IMR-90 (cell line): ENCODE measurements at regions not wholly inside any gene's neighbourhood (a gene's known extent, or its start where the extent isn't known, plus 50 kb on each side); places are given as distances from the start of the nearest gene placed in this dataset.

Source experiments
- ATAC-seq: fragments of 200-7000 bp; cut with Tn5 transposase; 2 replicates; pipeline ENCODE4 v1.9.1; 2020; ENCODE audit warnings: low read depth, mild to moderate bottlenecking, moderate library complexity
- BruUV-seq: library from RNA; stranded (reverse); fragments of 400-500 nt; replicated peaks from 2 replicates; lab custom pipeline; 2021; lab: Mats Ljungman, UMichigan
- CTCF ChIA-PET: fragments of 300-600 bp; formaldehyde crosslinking; extraction: SDS; loops from one replicate; lab custom pipeline; 2021; ENCODE audit warnings: antibody characterized with exemption; lab: Yijun Ruan, JAX
- POLR2A ChIA-PET: fragments of 300-600 bp; sonication (Branson Sonifier 250); formaldehyde crosslinking; loops from one replicate; lab custom pipeline; 2022; ENCODE audit warnings: antibody characterized with exemption; ENCODE audit not compliant: unreplicated experiment; lab: Charles Lee
- DNase-seq: peaks from one replicate; pipeline ENCODE4 v3.0.0; 2013
- H2AFZ ChIP-seq: replicated peaks from 2 replicates; pipeline ENCODE3; 2013; ENCODE audit warnings: low read length, mild to moderate bottlenecking; ENCODE audit not compliant: poor library complexity
- H2AK5ac ChIP-seq: 2 replicates; pipeline ENCODE4 v1.6.1; 2013; ENCODE audit warnings: low read depth, low read length, inconsistent platforms
- H2AK9ac ChIP-seq: replicated peaks from 2 replicates; pipeline ENCODE3; 2013; ENCODE audit warnings: mild to moderate bottlenecking, low read depth, low read length, moderate library complexity; ENCODE audit not compliant: poor library complexity
- H2BK120ac ChIP-seq: 2 replicates; pipeline ENCODE4 v1.6.1; 2013; ENCODE audit warnings: low read depth, low read length, inconsistent platforms
- H2BK15ac ChIP-seq: 3 replicates; pipeline ENCODE4 v1.6.1; 2013; ENCODE audit warnings: low read depth, low read length, inconsistent platforms
- H2BK20ac ChIP-seq: 2 replicates; pipeline ENCODE4 v1.6.1; 2013; ENCODE audit warnings: low read depth, mild to moderate bottlenecking, inconsistent platforms, low read length, moderate library complexity
- H2BK5ac ChIP-seq: 2 replicates; pipeline ENCODE4 v1.6.1; 2013; ENCODE audit warnings: mild to moderate bottlenecking, low read depth, low read length, inconsistent platforms; ENCODE audit not compliant: poor library complexity, severe bottlenecking
- H3K14ac ChIP-seq: replicated peaks from 2 replicates; pipeline ENCODE4 v1.6.1; 2013; ENCODE audit warnings: low read depth, low read length, inconsistent platforms
- H3K18ac ChIP-seq: 2 replicates; pipeline ENCODE4 v1.6.1; 2013; ENCODE audit warnings: low read depth, low read length, control low read depth
- H3K23ac ChIP-seq: 2 replicates; pipeline ENCODE4 v1.6.1; 2013; ENCODE audit warnings: low read depth, low read length, inconsistent platforms
- H3K27ac ChIP-seq: 2 replicates; pipeline ENCODE4 v1.5.1; 2013; ENCODE audit warnings: mild to moderate bottlenecking, control low read depth, low read length; ENCODE audit not compliant: insufficient read depth
- H3K27me3 ChIP-seq: 2 replicates; pipeline ENCODE4 v1.6.1; 2013; ENCODE audit warnings: low read length; ENCODE audit not compliant: control insufficient read depth, insufficient read depth
- H3K36me3 ChIP-seq: 2 replicates; pipeline ENCODE4 v1.6.1; 2013; ENCODE audit warnings: low read length, mixed read lengths; ENCODE audit not compliant: control insufficient read depth, insufficient read depth
- H3K4ac ChIP-seq: 2 replicates; pipeline ENCODE4 v1.6.1; 2013; ENCODE audit warnings: low read depth, low read length, inconsistent platforms
- H3K4me1 ChIP-seq: 2 replicates; pipeline ENCODE4 v1.6.1; 2013; ENCODE audit warnings: low read length, mixed read lengths; ENCODE audit not compliant: control insufficient read depth, insufficient read depth
- H3K4me2 ChIP-seq: 2 replicates; pipeline ENCODE4 v1.6.1; 2013; ENCODE audit warnings: low read depth, mild to moderate bottlenecking, control low read depth, low read length, moderate library complexity
- H3K4me3 ChIP-seq: 2 replicates; pipeline ENCODE4 v1.5.1; 2013; ENCODE audit warnings: low read depth, mild to moderate bottlenecking, control low read depth, low read length, moderate library complexity; ENCODE audit not compliant: insufficient read depth
- H3K56ac ChIP-seq: 2 replicates; pipeline ENCODE4 v1.6.1; 2013; ENCODE audit warnings: low read length, inconsistent platforms; ENCODE audit not compliant: insufficient read depth; ENCODE audit errors: extremely low read depth
- H3K79me1 ChIP-seq, 2 experiments: 2 replicates each; pipeline ENCODE4 v1.6.1; 2013; ENCODE audit warnings: low read length in 2 of 2, inconsistent platforms in 1 of 2, low read depth in 1 of 2
- H3K9ac ChIP-seq: 2 replicates; pipeline ENCODE4 v1.6.1; 2013; ENCODE audit warnings: low read depth, low read length, control low read depth
- H3K9me1 ChIP-seq: 2 replicates; pipeline ENCODE4 v1.6.1; 2013; ENCODE audit warnings: low read length, inconsistent platforms; ENCODE audit not compliant: insufficient read depth
- H3K9me3 ChIP-seq: 2 replicates; pipeline ENCODE4 v1.6.1; 2013; ENCODE audit warnings: low read length; ENCODE audit not compliant: control insufficient read depth, insufficient read depth
- H4K20me1 ChIP-seq: 2 replicates; pipeline ENCODE4 v1.6.1; 2013; ENCODE audit warnings: low read length, inconsistent platforms; ENCODE audit not compliant: insufficient read depth
- H4K5ac ChIP-seq: 2 replicates; pipeline ENCODE4 v1.6.1; 2013; ENCODE audit warnings: mild to moderate bottlenecking, low read depth, low read length, control low read depth
- H4K8ac ChIP-seq, 2 experiments: 2 replicates each; pipeline ENCODE4 v1.6.1; 2013; ENCODE audit warnings: low read depth in 2 of 2, low read length in 2 of 2, control low read depth in 1 of 2, inconsistent platforms in 1 of 2
- H4K91ac ChIP-seq: 2 replicates; pipeline ENCODE4 v1.6.1; 2013; ENCODE audit warnings: low read depth, low read length, inconsistent platforms; ENCODE audit not compliant: insufficient read depth
- CEBPB ChIP-seq: IDR thresholded peaks from 2 replicates; pipeline ENCODE4 v1.6.1; 2012; ENCODE audit warnings: low read depth, low read length, improper control_type of control experiment
- MAFK ChIP-seq: IDR thresholded peaks from 2 replicates; pipeline ENCODE4 v1.6.1; 2012; ENCODE audit warnings: low read depth, low read length, improper control_type of control experiment
- MAZ ChIP-seq: IDR thresholded peaks from 2 replicates; pipeline ENCODE4 v1.6.1; 2012; ENCODE audit warnings: low read depth, mild to moderate bottlenecking, low read length, improper control_type of control experiment, moderate library complexity, borderline replicate concordance
- RAD21 ChIP-seq: IDR thresholded peaks from 2 replicates; pipeline ENCODE4 v1.6.1; 2012; ENCODE audit warnings: low read length, improper control_type of control experiment
- RFX5 ChIP-seq: IDR thresholded peaks from 2 replicates; pipeline ENCODE4 v1.8.0; 2012; ENCODE audit warnings: low read depth, mild to moderate bottlenecking, low read length, moderate library complexity
- WGBS, 2 experiments: methylation state at CpG; one replicate each; pipeline versions ENCODE4 v1.1.5 to v1.1.7; 2013; ENCODE audit warnings: missing lambda C conversion rate in 2 of 2; ENCODE audit not compliant: insufficient read length in 1 of 2; ENCODE audit errors: extremely low coverage in 2 of 2; 5-methylcytosine and 5-hydroxymethylcytosine counted together
- dilution Hi-C: fragments of 300-500 bp; cut with HindIII; formaldehyde crosslinking; loops from one replicate; pipeline ENCODE4 v1.14.3; 2018; ENCODE audit warnings: low sequenced_read_pairs; ENCODE audit not compliant: unreplicated experiment
- in situ Hi-C: fragments of 300-500 bp; cut with MboI; formaldehyde crosslinking; loops from 3 replicates; pipeline ENCODE4 v1.14.3; 2019; ENCODE audit warnings: low sequenced_read_pairs, inconsistent platforms, mixed read lengths
- intact Hi-C: fragments of 100-400 bp; cut with micrococcal nuclease; formaldehyde crosslinking; loops from 2 replicates; pipeline ENCODE4 v1.10.0; 2022
- TF ChIP-seq, protein P1 (sequence below): fragments of 150-350 bp; IDR thresholded peaks from 2 replicates; pipeline ENCODE4 v1.6.1; 2017; ENCODE audit warnings: mild to moderate bottlenecking, antibody characterized with exemption, low read length, low read depth
- TF ChIP-seq, protein P2 (sequence below): conservative IDR thresholded peaks from 2 replicates; pipeline ENCODE4 v1.5.1; 2012; ENCODE audit warnings: mild to moderate bottlenecking, low read depth, low read length, improper control_type of control experiment

DNA sequence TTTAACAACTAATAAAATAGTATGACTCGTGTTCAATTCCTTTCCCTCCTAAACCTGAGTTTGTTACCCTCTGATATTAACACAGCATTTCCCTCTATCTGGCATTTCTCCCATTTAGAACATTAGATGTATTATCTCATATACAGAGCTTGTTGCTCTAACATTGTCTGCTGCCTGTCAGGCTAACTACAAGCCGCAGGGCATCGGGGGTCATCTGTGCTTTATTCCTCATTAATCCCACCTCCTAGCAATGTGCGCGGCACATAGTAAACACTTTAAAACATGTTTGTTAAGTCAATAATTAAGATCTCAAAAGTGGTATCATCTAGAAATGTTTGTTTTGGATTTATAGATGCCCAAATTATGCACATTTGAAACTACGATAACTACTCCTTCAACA lies 52.9 kb upstream of the NEBL start:
- H4K91ac ChIP-seq = no peak overlapping the region
- dilution Hi-C loops = no loop called here
- H3K14ac ChIP-seq = no peak overlapping the region
- H3K27me3 ChIP-seq = no peaks in the 10 kb centered on the region
- H4K8ac ChIP-seq = no peak overlapping the region
- POLR2A ChIA-PET = no interaction called here
- no peaks in the 10 kb centered on the region for H3K36me3 ChIP-seq
- WGBS, 2 experiments = no CpG with 5 or more reads among the region's 6 CpGs
- no peak overlapping the region for H3K18ac ChIP-seq
- intact Hi-C loops = no loop called here
- H2BK120ac ChIP-seq = no peak overlapping the region
- no peak overlapping the region for H3K4me3 ChIP-seq
- no peak overlapping the region for H2BK5ac ChIP-seq
- no peak overlapping the region for H3K4ac ChIP-seq
- no peak overlapping the region for H3K56ac ChIP-seq
- BruUV-seq = no TSS peak
- no peaks in the 10 kb centered on the region for H3K4me1 ChIP-seq
- H4K5ac ChIP-seq = no peak overlapping the region
- H2AK9ac ChIP-seq = no peak overlapping the region
- no peak overlapping the region for H2BK15ac ChIP-seq
- no peak overlapping the region for H2AK5ac ChIP-seq
- no peaks in the 10 kb centered on the region for H3K9me1 ChIP-seq
- H3K23ac ChIP-seq = no peak overlapping the region
- ATAC-seq = no peak
- no peaks in the 10 kb centered on the region for H4K20me1 ChIP-seq
- in situ Hi-C loops = no loop called here
- no peak overlapping the region for H3K9ac ChIP-seq
- peaks cover 1% of the 10 kb centered on the region; the same call in 1 of the 2 replicates for H3K9me3 ChIP-seq
- no peaks in the 10 kb centered on the region for H3K79me1 ChIP-seq
- no peak overlapping the region for H2AFZ ChIP-seq
- no peak overlapping the region for H2BK20ac ChIP-seq
- CTCF ChIA-PET = no interaction called here
- H3K27ac ChIP-seq = no peak overlapping the region
- TF ChIP-seq CEBPB = no peak
- no peak for TF ChIP-seq RAD21
- TF ChIP-seq MAZ = no peak
- no peak for TF ChIP-seq MAFK
- TF ChIP-seq, protein P1, sequence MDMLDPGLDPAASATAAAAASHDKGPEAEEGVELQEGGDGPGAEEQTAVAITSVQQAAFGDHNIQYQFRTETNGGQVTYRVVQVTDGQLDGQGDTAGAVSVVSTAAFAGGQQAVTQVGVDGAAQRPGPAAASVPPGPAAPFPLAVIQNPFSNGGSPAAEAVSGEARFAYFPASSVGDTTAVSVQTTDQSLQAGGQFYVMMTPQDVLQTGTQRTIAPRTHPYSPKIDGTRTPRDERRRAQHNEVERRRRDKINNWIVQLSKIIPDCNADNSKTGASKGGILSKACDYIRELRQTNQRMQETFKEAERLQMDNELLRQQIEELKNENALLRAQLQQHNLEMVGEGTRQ = no peak
- TF ChIP-seq RFX5 = no peak
- TF ChIP-seq, protein P2, sequence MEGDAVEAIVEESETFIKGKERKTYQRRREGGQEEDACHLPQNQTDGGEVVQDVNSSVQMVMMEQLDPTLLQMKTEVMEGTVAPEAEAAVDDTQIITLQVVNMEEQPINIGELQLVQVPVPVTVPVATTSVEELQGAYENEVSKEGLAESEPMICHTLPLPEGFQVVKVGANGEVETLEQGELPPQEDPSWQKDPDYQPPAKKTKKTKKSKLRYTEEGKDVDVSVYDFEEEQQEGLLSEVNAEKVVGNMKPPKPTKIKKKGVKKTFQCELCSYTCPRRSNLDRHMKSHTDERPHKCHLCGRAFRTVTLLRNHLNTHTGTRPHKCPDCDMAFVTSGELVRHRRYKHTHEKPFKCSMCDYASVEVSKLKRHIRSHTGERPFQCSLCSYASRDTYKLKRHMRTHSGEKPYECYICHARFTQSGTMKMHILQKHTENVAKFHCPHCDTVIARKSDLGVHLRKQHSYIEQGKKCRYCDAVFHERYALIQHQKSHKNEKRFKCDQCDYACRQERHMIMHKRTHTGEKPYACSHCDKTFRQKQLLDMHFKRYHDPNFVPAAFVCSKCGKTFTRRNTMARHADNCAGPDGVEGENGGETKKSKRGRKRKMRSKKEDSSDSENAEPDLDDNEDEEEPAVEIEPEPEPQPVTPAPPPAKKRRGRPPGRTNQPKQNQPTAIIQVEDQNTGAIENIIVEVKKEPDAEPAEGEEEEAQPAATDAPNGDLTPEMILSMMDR = no peak
- no peak for DNase-seq
- H3K4me2 ChIP-seq = no peak overlapping the region
